ENCODE measurements at regions not wholly inside any gene's neighbourhood (a gene's known extent, or its start where the extent isn't known, plus 50 kb on each side); places are given as distances from the start of the nearest gene placed in this dataset.
"Not testable (repeated sequence)": the region's sequence is repeated elsewhere in the genome, so short reads cannot be mapped to it uniquely, and the experiment has no call there.

DNA sequence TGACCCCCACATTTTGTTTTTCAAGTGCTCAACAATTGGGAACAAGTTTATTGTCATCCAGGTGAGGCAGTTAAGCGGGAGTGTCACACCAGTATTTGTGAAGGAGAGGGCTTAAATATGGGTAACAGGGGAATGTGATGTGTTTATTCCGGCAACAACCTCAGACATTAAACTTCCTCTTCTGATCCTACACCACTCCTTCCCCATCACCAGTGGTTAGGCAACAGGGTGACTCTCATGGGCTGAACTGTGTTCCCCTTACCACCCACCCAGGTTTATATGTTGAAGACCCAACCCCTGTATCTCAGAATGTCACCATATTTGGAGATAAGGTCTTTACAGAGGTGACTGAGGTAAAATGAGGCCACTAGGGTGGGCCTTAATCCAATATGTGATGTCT lies 52.1 kb upstream of the RNF182 start:
- ATAC-seq (no peak), FAIRE-seq (no peak), DNase-seq (ENCODE audit: low read depth in 1 of 2, low spot score in 1 of 2) (no peak)
- Histone ChIP-seq H3K4me2 (no peak overlapping the region), H3K27ac (no peak overlapping the region), H3K4me1 (no peaks in the 10 kb centered on the region; the same call in 2 of the 3 replicates), H3K4me3 (no peak overlapping the region), H3K9me3 (no peaks in the 10 kb centered on the region)
- CTCF ChIA-PET = interaction anchor here (0.7 to 4.0 kb wide), 5 partner anchors 11 to 1675 kb away, joined by 3 to 22 read pairs (median 3); no protein-coding TSS in a partner anchor
- POLR2A ChIA-PET = no interaction called here
- WGBS (ENCODE audit: missing lambda C conversion rate) = 93% methylated on average over 2 of the region's 2 CpGs
- TF ChIP-seq TP53 (CRISPR knock-in tag; IDR thresholded peaks at IDR 0.05) (no peak), SREBF2 (IDR thresholded peaks at IDR 0.05) (no peak), KDM1A (IDR thresholded peaks at IDR 0.05; ENCODE audit: low read depth) (no peak), JUNB (IDR thresholded peaks at IDR 0.05) (no peak), CBX2 (IDR thresholded peaks at IDR 0.05; ENCODE audit: borderline replicate concordance, low read depth) (no peak), SMC3 (IDR thresholded peaks at IDR 0.05) (no peak), NPAS2 (CRISPR knock-in tag; IDR thresholded peaks at IDR 0.05; ENCODE audit: borderline replicate concordance) (no peak), RARB (CRISPR knock-in tag; IDR thresholded peaks at IDR 0.05) (no peak), RAD21 (conservative IDR thresholded peaks at IDR 0.05 in 1 of 2, IDR thresholded peaks at IDR 0.05 in 1 of 2) (no peak), PHF8 (IDR thresholded peaks at IDR 0.05; ENCODE audit: borderline replicate concordance, low read depth) (no peak), HDAC2 (IDR thresholded peaks at IDR 0.05) (no peak), TFCP2L1 (CRISPR knock-in tag; IDR thresholded peaks at IDR 0.05) (no peak), HEYL (CRISPR knock-in tag; IDR thresholded peaks at IDR 0.05) (no peak), HOXA7 (CRISPR knock-in tag; IDR thresholded peaks at IDR 0.05) (no peak)
- TF ChIP-seq, protein P1, sequence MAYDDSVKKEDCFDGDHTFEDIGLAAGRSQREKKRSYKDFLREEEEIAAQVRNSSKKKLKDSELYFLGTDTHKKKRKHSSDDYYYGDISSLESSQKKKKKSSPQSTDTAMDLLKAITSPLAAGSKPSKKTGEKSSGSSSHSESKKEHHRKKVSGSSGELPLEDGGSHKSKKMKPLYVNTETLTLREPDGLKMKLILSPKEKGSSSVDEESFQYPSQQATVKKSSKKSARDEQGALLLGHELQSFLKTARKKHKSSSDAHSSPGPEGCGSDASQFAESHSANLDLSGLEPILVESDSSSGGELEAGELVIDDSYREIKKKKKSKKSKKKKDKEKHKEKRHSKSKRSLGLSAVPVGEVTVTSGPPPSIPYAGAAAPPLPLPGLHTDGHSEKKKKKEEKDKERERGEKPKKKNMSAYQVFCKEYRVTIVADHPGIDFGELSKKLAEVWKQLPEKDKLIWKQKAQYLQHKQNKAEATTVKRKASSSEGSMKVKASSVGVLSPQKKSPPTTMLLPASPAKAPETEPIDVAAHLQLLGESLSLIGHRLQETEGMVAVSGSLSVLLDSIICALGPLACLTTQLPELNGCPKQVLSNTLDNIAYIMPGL (CRISPR knock-in tag; IDR thresholded peaks at IDR 0.05; ENCODE audit: borderline replicate concordance) = no peak
- TF ChIP-seq, protein P2, sequence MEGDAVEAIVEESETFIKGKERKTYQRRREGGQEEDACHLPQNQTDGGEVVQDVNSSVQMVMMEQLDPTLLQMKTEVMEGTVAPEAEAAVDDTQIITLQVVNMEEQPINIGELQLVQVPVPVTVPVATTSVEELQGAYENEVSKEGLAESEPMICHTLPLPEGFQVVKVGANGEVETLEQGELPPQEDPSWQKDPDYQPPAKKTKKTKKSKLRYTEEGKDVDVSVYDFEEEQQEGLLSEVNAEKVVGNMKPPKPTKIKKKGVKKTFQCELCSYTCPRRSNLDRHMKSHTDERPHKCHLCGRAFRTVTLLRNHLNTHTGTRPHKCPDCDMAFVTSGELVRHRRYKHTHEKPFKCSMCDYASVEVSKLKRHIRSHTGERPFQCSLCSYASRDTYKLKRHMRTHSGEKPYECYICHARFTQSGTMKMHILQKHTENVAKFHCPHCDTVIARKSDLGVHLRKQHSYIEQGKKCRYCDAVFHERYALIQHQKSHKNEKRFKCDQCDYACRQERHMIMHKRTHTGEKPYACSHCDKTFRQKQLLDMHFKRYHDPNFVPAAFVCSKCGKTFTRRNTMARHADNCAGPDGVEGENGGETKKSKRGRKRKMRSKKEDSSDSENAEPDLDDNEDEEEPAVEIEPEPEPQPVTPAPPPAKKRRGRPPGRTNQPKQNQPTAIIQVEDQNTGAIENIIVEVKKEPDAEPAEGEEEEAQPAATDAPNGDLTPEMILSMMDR (IDR thresholded peaks at IDR 0.05) = no peak
- TF ChIP-seq, protein P3, sequence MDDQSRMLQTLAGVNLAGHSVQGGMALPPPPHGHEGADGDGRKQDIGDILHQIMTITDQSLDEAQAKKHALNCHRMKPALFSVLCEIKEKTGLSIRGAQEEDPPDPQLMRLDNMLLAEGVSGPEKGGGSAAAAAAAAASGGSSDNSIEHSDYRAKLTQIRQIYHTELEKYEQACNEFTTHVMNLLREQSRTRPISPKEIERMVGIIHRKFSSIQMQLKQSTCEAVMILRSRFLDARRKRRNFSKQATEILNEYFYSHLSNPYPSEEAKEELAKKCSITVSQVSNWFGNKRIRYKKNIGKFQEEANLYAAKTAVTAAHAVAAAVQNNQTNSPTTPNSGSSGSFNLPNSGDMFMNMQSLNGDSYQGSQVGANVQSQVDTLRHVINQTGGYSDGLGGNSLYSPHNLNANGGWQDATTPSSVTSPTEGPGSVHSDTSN (IDR thresholded peaks at IDR 0.05) = no peak
- TF ChIP-seq, protein P4, sequence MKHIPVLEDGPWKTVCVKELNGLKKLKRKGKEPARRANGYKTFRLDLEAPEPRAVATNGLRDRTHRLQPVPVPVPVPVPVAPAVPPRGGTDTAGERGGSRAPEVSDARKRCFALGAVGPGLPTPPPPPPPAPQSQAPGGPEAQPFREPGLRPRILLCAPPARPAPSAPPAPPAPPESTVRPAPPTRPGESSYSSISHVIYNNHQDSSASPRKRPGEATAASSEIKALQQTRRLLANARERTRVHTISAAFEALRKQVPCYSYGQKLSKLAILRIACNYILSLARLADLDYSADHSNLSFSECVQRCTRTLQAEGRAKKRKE (CRISPR knock-in tag; IDR thresholded peaks at IDR 0.05; ENCODE audit: low read depth) = no peak
- TF ChIP-seq, protein P5, sequence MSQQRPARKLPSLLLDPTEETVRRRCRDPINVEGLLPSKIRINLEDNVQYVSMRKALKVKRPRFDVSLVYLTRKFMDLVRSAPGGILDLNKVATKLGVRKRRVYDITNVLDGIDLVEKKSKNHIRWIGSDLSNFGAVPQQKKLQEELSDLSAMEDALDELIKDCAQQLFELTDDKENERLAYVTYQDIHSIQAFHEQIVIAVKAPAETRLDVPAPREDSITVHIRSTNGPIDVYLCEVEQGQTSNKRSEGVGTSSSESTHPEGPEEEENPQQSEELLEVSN (IDR thresholded peaks at IDR 0.05; ENCODE audit: borderline replicate concordance, low read depth) = no peak

DNA sequence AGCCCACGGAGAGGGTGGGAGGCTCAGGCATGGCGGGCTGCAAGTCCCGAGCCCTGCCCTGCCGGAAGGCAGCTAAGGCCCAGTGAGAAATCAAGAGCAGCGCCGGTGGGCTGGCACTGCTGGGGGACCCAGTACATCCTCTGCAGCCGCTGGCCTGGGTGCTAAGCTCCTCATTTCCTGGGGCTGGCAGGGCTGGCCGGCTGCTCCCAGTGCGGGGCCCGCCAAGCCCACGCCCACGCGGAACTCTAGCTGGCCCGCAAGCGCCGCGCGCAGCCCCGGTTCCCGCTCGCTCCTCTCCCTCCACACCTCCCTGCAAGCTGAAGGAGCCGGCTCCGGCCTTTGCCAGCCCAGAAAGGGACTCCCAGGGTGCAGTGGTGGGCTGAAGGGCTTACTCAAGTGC lies 52.7 kb upstream of the RNF182 start:
- ATAC-seq; FAIRE-seq; H3K4me1 ChIP-seq; H3K4me2 ChIP-seq; H3K9me3 ChIP-seq; H3K4me3 ChIP-seq; DNase-seq (ENCODE audit: low read depth in 1 of 2, low spot score in 1 of 2); H3K27ac ChIP-seq; POLR2A ChIA-PET: not testable (repeated sequence)
- CTCF ChIA-PET = interaction anchor here (0.7 to 4.0 kb wide), 2 partner anchors 195 to 1674 kb away, joined by 3 to 22 read pairs; no protein-coding TSS in a partner anchor
- 98% methylated on average over 6 of the region's 23 CpGs for WGBS (ENCODE audit: missing lambda C conversion rate)
